ENCODE measurements at regions not wholly inside any gene's neighbourhood (a gene's known extent, or its start where the extent isn't known, plus 50 kb on each side); places are given as distances from the start of the nearest gene placed in this dataset.
"Not testable (repeated sequence)": the region's sequence is repeated elsewhere in the genome, so short reads cannot be mapped to it uniquely, and the experiment has no call there.

- DNase-seq = no peak
- Mint-ChIP-seq H3K4me1 (peaks cover 53% of the 10 kb centered on the region), H3K36me3 (ENCODE audit: low read depth) (no peaks in the 10 kb centered on the region), H3K4me3 (no peak overlapping the region), H3K9me3 (no peaks in the 10 kb centered on the region), H3K27ac (no peak overlapping the region), H3K27me3 (ENCODE audit: low read depth, poor library complexity) (no peaks in the 10 kb centered on the region)
- no peak for TF ChIP-seq CTCF (IDR thresholded peaks at IDR 0.05)
Observed at GRCh38 chr15:88997531-88997930, 84.4 kb upstream of the MFGE8 start.

- H3K27me3 Mint-ChIP-seq (ENCODE audit: low read depth, poor library complexity) = no peaks in the 10 kb centered on the region
- H3K36me3 Mint-ChIP-seq (ENCODE audit: low read depth) = no peaks in the 10 kb centered on the region
- no peak for DNase-seq
- no peak overlapping the region for H3K4me3 Mint-ChIP-seq
- no peak overlapping the region for H3K27ac Mint-ChIP-seq
- TF ChIP-seq CTCF (IDR thresholded peaks at IDR 0.05) = no peak
- no peaks in the 10 kb centered on the region for H3K9me3 Mint-ChIP-seq
- H3K4me1 Mint-ChIP-seq = peaks cover 60% of the 10 kb centered on the region
Observed at GRCh38 chr15:88998980-88999713, 86.0 kb upstream of the MFGE8 start.

GRCh38 chr15:89001708-89002275 lies 86.5 kb upstream of the ABHD2 start:
- H3K4me3 Mint-ChIP-seq = peak overlapping the region; percentile 62
- not testable (repeated sequence) for H3K36me3 Mint-ChIP-seq (ENCODE audit: low read depth); H3K9me3 Mint-ChIP-seq; DNase-seq; H3K27me3 Mint-ChIP-seq (ENCODE audit: low read depth, poor library complexity)
- H3K4me1 Mint-ChIP-seq = peaks cover 53% of the 10 kb centered on the region
- peak overlapping the region; percentile 90 for H3K27ac Mint-ChIP-seq

GRCh38 chr15:89002281-89002761 lies 85.9 kb upstream of the ABHD2 start:
- H3K9me3 Mint-ChIP-seq = no peaks in the 10 kb centered on the region
- peak overlapping the region; percentile 90 for H3K27ac Mint-ChIP-seq
- H3K36me3 Mint-ChIP-seq (ENCODE audit: low read depth) = no peaks in the 10 kb centered on the region
- no peak for TF ChIP-seq CTCF (IDR thresholded peaks at IDR 0.05)
- H3K4me1 Mint-ChIP-seq = peaks cover 53% of the 10 kb centered on the region
- H3K4me3 Mint-ChIP-seq = peak overlapping the region; percentile 62
- DNase-seq = no peak
- peaks cover 9% of the 10 kb centered on the region for H3K27me3 Mint-ChIP-seq (ENCODE audit: low read depth, poor library complexity)

- Mint-ChIP-seq H3K27ac (peak overlapping the region; percentile 84), H3K4me1 (peaks cover 53% of the 10 kb centered on the region), H3K9me3 (no peaks in the 10 kb centered on the region), H3K4me3 (peak overlapping the region; percentile 27), H3K36me3 (ENCODE audit: low read depth) (no peaks in the 10 kb centered on the region), H3K27me3 (ENCODE audit: low read depth, poor library complexity) (peaks cover 9% of the 10 kb centered on the region)
- no peak for TF ChIP-seq CTCF (IDR thresholded peaks at IDR 0.05)
- no peak for DNase-seq
Observed at GRCh38 chr15:89002830-89003229, 85.4 kb upstream of the ABHD2 start.

GRCh38 chr15:89003865-89004725 lies 84.2 kb upstream of the ABHD2 start:
- Mint-ChIP-seq H3K36me3 (ENCODE audit: low read depth) (no peaks in the 10 kb centered on the region), H3K27ac (no peak overlapping the region), H3K4me3 (peak overlapping the region; percentile 28), H3K27me3 (ENCODE audit: low read depth, poor library complexity) (peaks cover 9% of the 10 kb centered on the region), H3K4me1 (peaks cover 49% of the 10 kb centered on the region), H3K9me3 (no peaks in the 10 kb centered on the region)
- TF ChIP-seq CTCF (IDR thresholded peaks at IDR 0.05) = peak; percentile 32
- DNase-seq = peak; percentile 45
